Right kidney (tissue), 1 donor: ENCODE measurements at regions not wholly inside any gene's neighbourhood (a gene's known extent, or its start where the extent isn't known, plus 50 kb on each side); places are given as distances from the start of the nearest gene placed in this dataset.
"Not testable (repeated sequence)": the region's sequence is repeated elsewhere in the genome, so short reads cannot be mapped to it uniquely, and the experiment has no call there.

Experiments
- DNase-seq: peaks from one replicate; pipeline ENCODE4 v3.0.0-alpha.2; 2016

DNA sequence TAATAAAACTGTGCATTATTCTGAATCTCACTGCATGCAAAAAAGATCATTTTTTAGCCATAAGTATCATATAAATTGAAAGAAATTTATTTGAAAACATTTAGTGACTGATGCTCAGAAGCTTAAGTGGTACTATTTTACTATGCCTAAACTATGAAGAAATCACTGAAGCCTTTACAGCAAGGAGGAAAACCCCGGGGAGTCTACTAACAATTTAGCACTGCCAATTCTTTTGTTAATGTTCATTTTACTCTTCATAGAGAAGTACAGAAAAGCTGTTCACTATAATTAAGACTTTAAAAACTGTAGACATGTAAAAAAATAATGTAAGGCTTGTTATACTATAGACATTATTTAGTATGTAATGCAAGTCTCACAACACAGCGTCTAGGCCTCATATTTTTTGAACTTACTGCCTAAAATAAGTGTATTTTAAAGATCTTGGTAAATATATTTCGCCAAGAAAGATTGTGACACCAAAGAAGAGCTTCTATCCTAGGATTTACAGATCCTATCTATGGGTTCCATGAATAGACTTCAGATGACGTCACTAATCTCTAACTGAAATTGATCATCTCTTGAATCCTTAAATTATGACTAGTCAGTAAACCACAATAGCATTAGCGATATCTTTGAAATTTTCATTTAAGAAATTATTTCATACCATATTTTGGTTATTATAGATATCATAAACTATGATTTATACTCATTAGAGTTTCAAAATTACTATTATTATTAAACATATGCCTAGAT, 602.5 kb downstream of the TMA16 start:
- DNase-seq, result no peak

DNA sequence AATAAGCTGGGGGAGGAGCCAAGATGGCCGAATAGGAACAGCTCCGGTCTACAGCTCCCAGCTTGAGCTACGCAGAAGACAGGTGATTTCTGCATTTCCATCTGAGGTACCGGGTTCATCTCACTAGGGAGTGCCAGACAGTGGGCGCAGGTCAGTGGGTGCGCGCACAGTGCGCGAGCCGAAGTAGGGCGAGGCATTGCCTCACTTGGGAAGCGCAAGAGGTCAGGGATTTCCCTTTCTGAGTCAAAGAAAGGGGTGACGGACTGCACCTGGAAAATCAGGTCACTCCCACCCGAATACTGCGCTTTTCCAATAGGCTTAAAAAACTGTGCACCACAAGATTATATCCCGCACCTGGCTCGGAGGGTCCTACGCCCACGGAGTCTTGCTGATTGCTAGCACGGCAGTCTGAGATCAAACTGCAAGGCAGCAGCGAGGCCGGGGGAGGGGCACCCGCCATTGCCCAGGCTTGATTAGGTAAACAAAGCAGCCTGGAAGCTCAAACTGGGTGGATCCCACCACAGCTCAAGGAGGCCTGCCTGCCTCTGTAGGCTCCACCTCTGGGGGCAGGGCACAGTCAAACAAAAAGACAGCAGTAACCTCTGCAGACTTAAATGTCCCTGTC, 606.4 kb downstream of the TMA16 start:
- DNase-seq, result not testable (repeated sequence)

DNA sequence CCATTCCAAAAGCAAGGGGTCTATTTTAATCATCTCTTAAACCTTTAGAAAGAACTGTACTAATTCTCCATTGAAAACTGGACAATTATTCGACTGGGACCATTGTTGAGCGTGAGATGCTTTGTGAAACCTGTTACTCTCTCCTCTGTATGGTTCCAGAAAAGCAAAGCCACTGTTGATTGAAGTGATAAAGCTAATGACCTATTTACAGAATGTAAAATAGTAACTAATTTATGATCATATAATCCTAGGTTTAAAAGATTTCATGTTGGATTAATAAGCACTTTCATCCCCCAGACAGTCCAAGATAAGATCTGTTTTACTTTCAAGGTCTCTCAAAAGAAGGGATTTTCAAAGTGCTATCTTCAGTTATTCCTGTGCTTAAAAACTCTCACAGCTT, 614.5 kb downstream of the TMA16 start:
- no peak for DNase-seq

DNA sequence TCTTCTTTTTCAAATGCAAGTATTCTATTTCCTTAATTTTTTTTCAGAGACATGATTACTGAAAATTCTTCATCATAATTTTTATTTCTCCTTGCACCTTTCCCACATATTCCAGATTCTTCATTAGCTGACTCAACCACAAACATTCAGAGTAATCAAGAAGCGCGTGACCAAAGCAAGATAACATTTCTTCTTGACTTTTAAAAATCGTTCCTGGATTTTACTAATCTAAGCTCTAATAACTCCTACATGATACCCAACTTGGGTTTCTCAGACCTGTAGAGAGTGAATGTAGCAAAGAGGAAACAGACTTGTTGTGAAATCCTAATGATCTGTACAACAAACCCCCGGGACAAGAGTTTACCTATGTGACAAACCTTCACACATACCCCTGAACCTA, 615.0 kb downstream of the TMA16 start:
- no peak for DNase-seq

DNA sequence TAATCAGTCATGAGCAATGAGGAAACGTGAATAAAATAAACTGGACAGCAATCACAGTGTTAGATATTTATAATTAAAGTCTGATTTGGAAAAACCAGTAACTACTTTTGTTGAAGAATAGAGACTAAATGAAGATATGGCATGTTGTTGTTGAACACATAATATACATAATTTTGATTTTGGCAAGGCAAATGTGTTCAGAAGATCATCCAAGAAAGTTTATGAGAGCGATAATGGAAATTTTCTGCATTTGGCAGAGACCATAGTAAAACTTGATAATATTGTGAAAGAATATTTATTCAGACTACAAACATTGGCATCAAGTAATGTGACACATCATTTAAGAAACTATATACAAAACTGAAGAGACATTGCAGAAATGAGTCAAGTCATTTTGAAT, 620.7 kb downstream of the TMA16 start:
- DNase-seq, result no peak

DNA sequence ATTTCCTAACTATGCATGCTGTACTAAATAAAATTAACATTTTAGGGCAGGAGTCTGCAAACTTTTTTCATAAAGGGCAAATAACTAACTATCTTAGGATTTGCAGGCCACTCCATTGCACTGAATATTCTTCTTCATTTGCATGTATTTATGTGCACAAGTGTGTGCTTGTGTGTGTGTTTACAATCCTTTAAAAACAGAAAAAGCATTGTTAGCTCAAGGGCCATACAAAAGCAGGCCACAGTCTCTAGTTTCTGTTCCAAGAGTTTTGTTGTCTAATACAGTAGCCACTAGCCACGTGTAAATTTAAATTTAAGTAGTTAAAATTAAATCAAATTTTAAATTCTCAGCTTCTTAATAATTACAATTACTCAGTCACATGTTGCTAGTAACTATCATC, 621.8 kb downstream of the TMA16 start:
- no peak for DNase-seq

DNA sequence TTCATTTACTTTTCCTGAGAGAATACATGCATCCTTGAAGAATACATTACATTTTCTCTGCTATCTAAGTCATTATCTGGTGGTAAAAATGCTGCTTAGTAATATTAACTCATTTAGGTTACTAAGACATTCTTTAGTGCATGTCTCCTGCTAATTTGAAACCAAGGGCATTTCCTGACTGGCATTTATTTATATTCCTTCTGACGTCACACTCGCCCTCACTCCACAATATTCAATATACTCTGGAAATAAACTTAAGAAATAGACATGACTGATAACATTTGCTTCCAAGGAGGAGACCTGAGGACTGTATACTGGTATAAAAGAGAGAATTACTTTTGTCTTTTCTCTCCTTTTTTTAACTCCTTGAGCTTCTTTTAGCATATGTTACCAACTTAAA, 619.5 kb upstream of the SMIM31 start:
- DNase-seq, result no peak

DNA sequence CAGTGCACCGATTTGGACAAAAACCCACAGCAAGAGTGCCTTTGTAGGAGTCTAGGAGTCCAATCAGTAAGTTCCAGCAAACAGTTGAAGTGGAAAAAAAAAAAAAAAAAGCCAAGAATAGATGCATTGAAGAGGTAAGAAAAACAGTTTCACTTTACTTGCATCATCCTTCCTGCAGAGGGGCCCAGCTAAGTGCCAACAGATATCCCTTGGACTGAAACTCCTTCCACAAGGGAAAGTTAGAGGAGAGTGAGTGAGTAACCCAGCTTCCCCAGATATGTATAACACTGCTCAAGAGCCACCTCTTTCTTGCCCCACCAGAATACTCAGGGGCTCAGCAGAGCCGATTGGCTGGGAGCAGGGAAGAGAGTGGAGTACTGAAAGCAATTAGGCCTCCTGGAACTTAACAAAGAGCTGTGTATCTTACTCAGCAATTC, 617.7 kb upstream of the SMIM31 start:
- no peak for DNase-seq

DNA sequence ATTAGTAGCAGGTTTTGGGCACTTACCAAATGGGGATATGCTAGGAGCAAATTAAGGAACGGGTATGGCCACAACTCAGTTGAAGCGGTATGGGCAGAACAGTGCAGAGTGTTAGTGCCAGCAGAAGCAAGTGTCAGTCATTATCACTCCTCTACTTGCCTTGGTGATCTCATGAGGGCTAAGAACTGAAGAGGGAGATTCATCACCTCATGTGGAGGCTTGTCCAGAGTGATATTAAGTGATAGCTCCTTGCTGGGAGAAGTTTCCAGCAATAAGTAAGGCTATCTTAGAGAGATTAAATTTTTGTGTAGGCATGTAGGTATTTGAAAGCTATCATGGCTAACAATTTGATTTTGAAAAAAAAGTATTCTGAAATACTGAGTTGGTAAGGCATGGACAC, 615.4 kb upstream of the SMIM31 start:
- no peak for DNase-seq

DNA sequence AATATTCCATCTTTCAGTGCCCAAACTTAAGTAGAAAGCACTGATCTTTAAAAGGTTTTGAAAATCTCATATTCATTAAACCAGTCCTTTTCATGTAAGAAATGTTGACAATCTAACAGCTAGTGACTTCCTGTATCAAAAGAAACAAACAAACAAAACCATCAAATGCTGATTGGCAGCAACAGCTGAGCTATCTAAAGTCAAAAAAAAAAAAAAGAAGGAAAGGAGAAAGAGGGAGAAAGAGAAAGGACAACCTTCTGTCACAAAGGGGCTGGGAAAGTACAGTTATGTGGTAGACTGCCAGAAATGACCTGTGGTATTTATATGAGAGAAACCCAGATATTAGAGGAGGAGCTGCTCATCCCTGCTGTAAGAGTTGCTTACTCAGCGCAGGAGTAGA, 614.6 kb upstream of the SMIM31 start:
- no peak for DNase-seq

DNA sequence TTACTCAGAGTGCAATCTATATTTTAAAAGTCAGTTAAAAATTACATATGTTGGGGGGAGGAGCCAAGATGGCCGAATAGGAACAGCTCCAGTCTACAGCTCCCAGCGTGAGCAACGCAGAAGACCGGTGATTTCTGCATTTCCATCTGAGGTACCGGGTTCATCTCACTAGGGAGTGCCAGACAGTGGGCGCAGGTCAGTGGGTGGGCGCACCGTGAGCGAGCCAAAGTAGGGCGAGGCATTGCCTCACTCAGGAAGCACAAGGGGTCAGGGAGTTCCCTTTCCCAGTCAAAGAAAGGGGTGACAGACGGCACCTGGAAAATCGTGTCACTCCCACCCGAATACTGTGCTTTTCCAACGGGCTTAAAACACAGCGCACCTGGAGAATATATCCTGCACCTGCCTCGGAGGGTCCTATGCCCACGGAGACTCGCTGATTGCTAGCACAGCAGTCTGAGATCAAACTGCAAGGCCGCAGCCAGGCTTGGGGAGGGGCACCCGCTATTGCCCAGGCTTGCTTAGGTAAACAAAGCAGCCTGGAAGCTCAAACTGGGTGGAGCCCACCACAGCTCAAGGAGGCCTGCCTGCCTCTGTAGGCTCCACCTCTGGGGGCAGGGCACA, 612.1 kb upstream of the SMIM31 start:
- DNase-seq, result not testable (repeated sequence)

DNA sequence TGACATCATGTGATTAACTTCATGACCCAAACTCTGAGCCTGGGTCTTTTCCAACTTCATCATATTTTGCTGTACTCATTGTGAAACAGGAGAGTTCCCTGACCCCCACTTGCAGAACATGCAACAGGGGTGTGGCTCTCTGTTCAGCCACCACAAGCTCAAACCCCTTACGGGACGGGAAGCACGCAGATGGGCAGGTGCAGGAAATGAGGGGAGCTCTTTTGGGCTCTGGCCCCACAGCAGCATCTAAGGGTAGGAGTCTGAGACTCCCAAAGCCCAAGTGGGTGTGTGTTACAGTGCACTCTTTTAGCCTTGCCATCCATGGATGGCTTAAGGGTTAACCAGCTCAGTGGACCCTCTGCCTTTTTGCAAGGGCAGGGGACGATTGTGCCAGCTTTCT, 599.5 kb upstream of the SMIM31 start:
- no peak for DNase-seq

DNA sequence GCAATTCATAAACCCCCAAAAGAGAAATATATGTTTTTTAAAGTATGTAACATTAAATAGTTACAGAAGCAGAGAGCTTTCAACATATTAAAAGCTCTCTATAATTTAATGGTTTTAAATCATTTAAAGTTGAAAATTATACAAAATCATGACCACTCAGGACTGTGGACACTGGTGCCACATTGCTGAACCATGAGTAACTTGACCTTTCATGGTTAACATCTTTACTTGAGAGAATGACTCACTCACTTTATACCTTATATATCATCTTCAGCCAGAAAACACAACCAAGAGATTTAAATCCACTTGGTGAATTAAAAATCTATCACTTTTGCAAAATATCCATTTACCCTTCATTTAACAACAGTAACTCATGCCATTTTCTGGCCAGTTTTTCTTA, 584.3 kb upstream of the SMIM31 start:
- DNase-seq, result no peak

DNA sequence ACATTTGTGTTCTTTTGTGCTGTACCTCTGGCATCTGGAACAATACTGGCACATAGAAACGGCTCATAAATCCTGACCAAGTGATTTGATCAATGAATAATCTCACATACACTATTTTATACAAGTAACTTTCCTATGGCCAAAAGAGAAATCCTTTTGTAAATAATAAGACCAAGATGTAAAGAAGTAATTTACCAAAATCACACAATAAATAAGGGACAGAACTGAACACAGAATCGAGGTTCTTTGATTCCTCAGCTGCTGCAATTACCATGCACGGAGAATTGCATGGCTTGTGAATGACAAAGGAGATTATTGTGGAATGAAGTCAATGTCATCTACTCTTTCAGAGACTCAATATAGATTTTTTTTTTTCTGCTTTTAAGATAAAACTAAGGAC, 576.8 kb upstream of the SMIM31 start:
- DNase-seq, result no peak

DNA sequence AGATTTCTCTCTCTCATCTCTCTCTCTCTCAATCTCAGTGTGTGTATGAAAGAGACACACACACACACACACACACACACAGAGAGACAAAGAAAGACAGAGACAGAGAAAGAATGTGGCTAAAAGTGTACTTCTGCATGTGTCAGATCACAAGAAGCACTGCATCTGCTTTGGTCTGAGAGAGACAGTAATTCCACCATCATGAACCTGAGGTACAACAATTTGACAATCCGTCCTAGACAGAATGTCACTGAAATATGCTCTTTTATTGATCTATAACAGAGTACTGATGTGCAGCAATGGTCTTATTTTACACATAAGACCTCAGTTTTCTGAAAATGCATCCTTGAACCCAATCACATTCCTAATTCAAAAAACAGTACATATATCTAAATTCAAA, 576.2 kb upstream of the SMIM31 start:
- no peak for DNase-seq

DNA sequence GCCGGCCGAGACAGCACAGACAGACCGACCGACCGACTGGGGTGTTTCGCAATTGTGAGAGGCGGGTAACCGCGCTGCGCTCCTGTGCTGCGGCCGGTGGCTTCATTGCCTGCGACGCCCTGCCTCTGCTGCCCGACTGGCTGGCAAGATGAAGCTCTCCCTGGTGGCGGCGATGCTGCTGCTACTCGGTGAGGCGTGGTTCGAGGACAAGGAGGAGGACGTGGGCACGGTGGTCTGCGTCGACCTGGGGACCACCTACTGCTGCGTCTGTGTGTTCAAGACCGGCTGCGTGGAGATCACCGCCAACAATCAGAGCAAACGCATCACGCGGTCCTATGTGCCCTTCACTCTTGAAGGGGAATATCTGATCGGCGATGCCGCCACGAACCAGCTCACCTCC, 565.7 kb upstream of the SMIM31 start:
- no peak for DNase-seq

DNA sequence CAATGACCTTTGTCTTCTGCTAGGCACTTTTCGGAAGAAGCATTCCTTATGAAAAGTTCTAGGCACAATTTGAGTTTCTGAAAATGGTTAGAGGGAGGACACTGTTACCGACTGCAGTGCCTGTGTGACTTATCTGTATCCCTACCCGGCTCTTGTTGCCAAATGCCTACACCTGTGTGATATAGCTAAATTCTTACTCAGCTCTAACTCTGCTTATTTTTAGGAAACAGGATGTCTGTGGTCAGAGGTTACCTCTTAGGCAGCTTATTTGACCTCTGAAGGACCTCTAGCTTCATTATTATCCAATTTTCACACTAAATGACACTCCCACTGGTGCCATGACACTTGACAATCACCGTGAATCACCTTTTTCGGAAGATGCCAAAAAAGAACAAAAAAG, 561.1 kb upstream of the SMIM31 start:
- no peak for DNase-seq

DNA sequence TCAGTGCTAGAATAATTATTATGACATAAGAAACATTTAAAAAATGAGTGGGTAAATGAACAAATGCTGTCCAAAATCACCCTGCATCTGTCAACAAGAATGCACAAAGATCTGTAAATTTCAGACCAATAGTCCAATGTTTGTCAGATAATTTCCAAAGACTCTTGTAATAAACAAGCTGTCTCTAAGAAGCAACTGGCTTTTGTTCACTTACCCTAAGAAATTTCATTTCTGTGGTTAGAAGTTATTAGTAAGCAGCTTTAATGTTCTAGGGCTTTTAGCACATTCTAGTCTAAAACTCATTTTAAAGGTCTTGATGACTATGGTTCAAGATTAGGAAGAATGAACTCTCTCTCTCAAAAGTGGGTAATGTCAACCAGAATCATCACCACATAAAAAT, 560.3 kb upstream of the SMIM31 start:
- no peak for DNase-seq

DNA sequence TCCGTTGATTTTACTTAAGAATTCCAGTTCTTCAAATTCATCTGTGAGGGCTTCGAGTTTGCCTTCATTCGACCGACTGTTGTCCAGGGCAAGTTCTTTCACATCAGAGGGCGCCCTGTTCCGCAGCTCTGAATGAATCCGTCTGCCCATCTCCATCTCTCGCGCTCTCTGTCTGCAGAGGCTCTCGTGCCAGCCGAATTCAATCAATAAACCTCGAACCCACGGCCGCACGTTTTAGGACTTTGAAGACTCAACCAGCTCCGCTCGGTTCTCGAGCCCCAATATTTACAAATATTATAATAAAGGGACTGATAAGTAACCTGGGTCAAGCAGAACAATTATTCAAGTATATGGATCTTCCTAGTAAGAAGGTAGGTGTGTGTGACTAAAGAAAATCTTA, 556.4 kb upstream of the SMIM31 start:
- DNase-seq, result no peak

DNA sequence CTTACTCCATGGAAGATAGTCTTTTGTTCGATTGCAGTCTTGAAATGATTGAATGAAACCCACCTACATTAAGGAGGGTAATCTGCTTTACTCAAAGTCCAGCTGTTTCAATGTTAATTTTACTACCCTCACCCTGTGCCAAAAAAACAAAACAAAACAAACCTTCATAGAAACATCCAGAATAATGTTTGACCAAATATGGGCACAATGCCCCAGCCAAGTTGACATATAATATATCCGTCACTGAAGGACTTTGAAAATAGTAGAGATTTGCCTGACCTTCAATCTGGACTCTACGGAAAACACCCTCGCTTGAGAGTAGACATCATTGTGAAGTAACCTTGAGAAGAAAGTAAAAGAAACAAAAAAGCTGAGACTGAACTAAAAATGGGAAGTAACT, 550.5 kb upstream of the SMIM31 start:
- DNase-seq, result no peak

DNA sequence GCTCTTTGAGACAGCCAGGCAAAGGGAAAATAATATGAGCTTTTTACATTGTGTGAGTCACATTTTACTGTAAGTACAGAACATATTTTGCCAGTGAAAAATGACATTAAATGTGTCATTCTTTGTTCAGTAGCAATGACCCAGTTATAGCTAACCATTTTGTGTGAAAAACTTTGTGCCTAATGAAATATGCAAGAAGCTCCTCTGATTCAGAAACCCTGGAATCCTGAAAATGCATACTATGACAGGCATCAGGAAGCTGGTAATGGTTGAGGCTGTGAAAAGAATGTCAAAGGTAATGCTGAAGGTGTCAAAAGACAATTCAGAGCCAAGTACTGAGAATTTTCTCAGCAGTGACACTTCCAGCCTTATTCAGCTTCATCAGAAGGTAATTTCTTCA, 549.5 kb upstream of the SMIM31 start:
- no peak for DNase-seq

DNA sequence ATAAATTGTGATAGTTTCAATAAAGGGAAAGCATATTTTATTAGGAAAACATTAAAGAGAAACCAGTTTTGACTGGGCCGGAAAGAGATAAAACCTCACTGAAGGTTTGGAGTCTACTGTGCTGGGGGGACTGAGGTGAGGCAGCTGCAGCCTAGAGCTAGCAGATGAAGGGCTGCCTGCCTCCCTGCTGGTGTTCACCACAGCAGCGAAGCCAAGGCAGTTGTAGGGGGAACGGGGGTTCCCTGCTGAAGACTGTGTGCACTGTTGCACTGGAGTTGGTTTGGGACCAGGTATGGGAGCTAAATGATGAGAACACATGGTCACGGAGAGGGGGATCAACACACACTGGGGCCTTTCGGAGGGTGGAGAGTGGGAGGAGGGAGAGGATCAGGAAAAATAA, 546.5 kb upstream of the SMIM31 start:
- DNase-seq, result no peak

DNA sequence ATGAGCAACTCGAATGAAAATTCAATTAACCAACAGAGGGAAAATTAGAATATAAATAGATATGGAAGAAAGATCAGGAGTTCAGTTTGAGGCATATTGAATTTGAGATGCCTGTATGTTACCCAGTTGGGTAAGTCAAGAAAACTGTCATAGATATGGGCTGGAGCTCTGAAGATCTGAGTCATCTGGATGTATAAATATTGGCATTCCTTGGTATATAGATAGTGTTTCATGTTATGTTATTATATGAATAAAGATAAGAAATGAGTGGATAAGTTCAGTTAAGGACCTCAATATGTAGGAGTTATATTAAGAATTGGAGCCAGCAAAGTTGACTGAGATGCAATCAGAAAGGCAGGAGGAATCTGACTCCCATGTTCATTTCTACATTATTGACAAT, 543.6 kb upstream of the SMIM31 start:
- no peak for DNase-seq

DNA sequence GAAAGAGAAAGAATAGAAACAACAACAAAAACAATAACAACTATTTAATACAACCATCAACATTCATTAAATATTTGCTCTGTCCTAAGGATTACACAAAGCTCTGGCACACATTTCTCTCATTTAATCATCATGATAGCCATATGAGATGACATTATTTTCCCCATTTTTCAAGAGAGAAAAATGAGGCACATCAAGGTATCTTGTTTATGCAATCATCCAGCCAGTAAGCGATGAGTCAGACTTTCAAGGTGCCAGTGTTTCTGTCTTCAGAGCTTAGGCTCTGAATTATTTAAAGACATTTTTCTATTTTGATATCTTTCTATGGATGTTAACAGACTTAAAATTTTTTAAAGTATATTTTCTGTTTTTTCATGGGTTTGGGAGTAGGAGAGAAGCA, 541.8 kb upstream of the SMIM31 start:
- DNase-seq, result no peak
